Keratinocyte (primary cell): ENCODE measurements at regions not wholly inside any gene's neighbourhood (a gene's known extent, or its start where the extent isn't known, plus 50 kb on each side); places are given as distances from the start of the nearest gene placed in this dataset.

ENCODE experiments used
- DNase-seq: peaks from one replicate; pipeline ENCODE4 v3.0.0-alpha.2; 2011; ENCODE audit warnings: low read depth, missing footprints, low spot score
- FAIRE-seq: peaks from 2 replicates; lab custom pipeline; 2011; peaks lifted over from hg19 to GRCh38; lab: Jason Lieb, UNC
- H2AFZ ChIP-seq: 2 replicates; pipeline ENCODE4 v1.6.0; 2012; ENCODE audit warnings: low read length, control low read depth, inconsistent platforms; ENCODE audit not compliant: control insufficient read depth
- H3K27ac ChIP-seq: 2 replicates; pipeline ENCODE4 v1.5.1; 2011; ENCODE audit warnings: low read length; ENCODE audit not compliant: control insufficient read depth, insufficient read depth
- H3K27me3 ChIP-seq: 3 replicates; pipeline ENCODE4 v1.6.0; 2011; ENCODE audit warnings: low read length; ENCODE audit not compliant: control insufficient read depth, insufficient read depth; ENCODE audit errors: extremely low read depth
- H3K36me3 ChIP-seq, 2 experiments: 2 replicates in 1 of 2; 3 replicates in 1 of 2; pipeline ENCODE4 v1.5.1; 2011; ENCODE audit warnings: low read length in 2 of 2, mild to moderate bottlenecking in 1 of 2; ENCODE audit not compliant: control insufficient read depth in 2 of 2, insufficient read depth in 2 of 2; ENCODE audit errors: extremely low read depth in 1 of 2
- H3K4me1 ChIP-seq: 3 replicates; pipeline ENCODE4 v1.5.1; 2011; ENCODE audit warnings: low read length; ENCODE audit not compliant: control insufficient read depth, insufficient read depth; ENCODE audit errors: extremely low read depth
- H3K4me2 ChIP-seq: 3 replicates; pipeline ENCODE4 v1.6.0; 2011; ENCODE audit warnings: low read depth, low read length; ENCODE audit not compliant: control insufficient read depth, insufficient read depth; ENCODE audit errors: extremely low read depth
- H3K4me3 ChIP-seq, 3 experiments: fragments of 200-600 bp in 1 of 3; sonication (generic) in 1 of 3; 2 replicates in 2 of 3; 3 replicates in 1 of 3; pipeline ENCODE4 v1.5.1; 2011 to 2016; ENCODE audit warnings: low read length in 3 of 3, mild to moderate bottlenecking in 3 of 3, control low read depth in 2 of 3, inconsistent platforms in 1 of 3, low read depth in 1 of 3, mixed read lengths in 1 of 3, mixed run types in 1 of 3, moderate library complexity in 1 of 3; ENCODE audit not compliant: control insufficient read depth in 2 of 3, insufficient read depth in 2 of 3; ENCODE audit errors: extremely low read depth in 1 of 3
- H3K79me2 ChIP-seq: 2 replicates; pipeline ENCODE4 v1.6.0; 2012; ENCODE audit warnings: low read length; ENCODE audit not compliant: control insufficient read depth, insufficient read depth
- H3K9ac ChIP-seq: 3 replicates; pipeline ENCODE4 v1.6.0; 2011; ENCODE audit warnings: low read length; ENCODE audit not compliant: control insufficient read depth, insufficient read depth; ENCODE audit errors: extremely low read depth
- H3K9me1 ChIP-seq: 3 replicates; pipeline ENCODE4 v1.6.0; 2011; ENCODE audit warnings: low read length; ENCODE audit not compliant: control insufficient read depth, insufficient read depth; ENCODE audit errors: extremely low read depth
- H3K9me3 ChIP-seq: 2 replicates; pipeline ENCODE4 v1.5.1; 2012; ENCODE audit warnings: low read depth, low read length; ENCODE audit not compliant: control insufficient read depth
- H4K20me1 ChIP-seq: 3 replicates; pipeline ENCODE4 v1.6.0; 2011; ENCODE audit warnings: low read length; ENCODE audit not compliant: control insufficient read depth, insufficient read depth; ENCODE audit errors: extremely low read depth
- CTCF ChIP-seq, 3 experiments: IDR thresholded peaks in 1 of 3; conservative IDR thresholded peaks in 1 of 3; optimal IDR thresholded peaks in 1 of 3; 2 replicates in 2 of 3; 3 replicates in 1 of 3; pipeline versions ENCODE3 to v1.5.1; 2011; ENCODE audit warnings: low read length in 3 of 3, mild to moderate bottlenecking in 3 of 3, moderate library complexity in 2 of 3, control low read depth in 1 of 3, inconsistent platforms in 1 of 3; ENCODE audit not compliant: insufficient read depth in 2 of 3; ENCODE audit errors: extremely low read depth in 1 of 3
- EZH2 ChIP-seq: IDR thresholded peaks from one replicate; pipeline ENCODE4 v1.6.1; 2012; ENCODE audit warnings: inconsistent platforms, mild to moderate bottlenecking, low read length, moderate library complexity
- dilution Hi-C: fragments of 300-500 bp; cut with MboI; formaldehyde crosslinking; loops from one replicate; pipeline ENCODE4 v1.7.0; 2020; ENCODE audit warnings: low sequenced_read_pairs; ENCODE audit not compliant: extremely low pct_ligation_motif_present

- dilution Hi-C loops, result no loop called here
- Histone ChIP-seq H3K9me3 (no peaks in the 10 kb centered on the region), H3K9me1 (no peaks in the 10 kb centered on the region), H3K36me3 (no peaks in the 10 kb centered on the region), H3K27me3 (no peaks in the 10 kb centered on the region), H3K4me1 (no peaks in the 10 kb centered on the region), H3K27ac (no peak overlapping the region), H3K9ac (no peak overlapping the region), H3K4me2 (no peak overlapping the region), H3K4me3 (no peak overlapping the region), H3K79me2 (no peaks in the 10 kb centered on the region), H4K20me1 (no peaks in the 10 kb centered on the region), H2AFZ (no peak overlapping the region)
- no peak for DNase-seq
- no peak for FAIRE-seq
- no peak for TF ChIP-seq CTCF (optimal IDR thresholded peaks at IDR 0.05 in 1 of 3, IDR thresholded peaks at IDR 0.05 in 1 of 3, conservative IDR thresholded peaks at IDR 0.05 in 1 of 3; ENCODE audit: extremely low read depth in 1 of 3, insufficient read depth in 2 of 3, low read length in 3 of 3)
- TF ChIP-seq EZH2, result no peak
Measured at GRCh38 chr14:39668449-39668848, 236.2 kb upstream of the FBXO33 start.

- dilution Hi-C loops, result no loop called here
- H2AFZ ChIP-seq, result no peak overlapping the region
- no peak overlapping the region for H3K4me2 ChIP-seq
- H4K20me1 ChIP-seq, result no peaks in the 10 kb centered on the region
- H3K79me2 ChIP-seq, result no peaks in the 10 kb centered on the region
- no peaks in the 10 kb centered on the region for H3K9me1 ChIP-seq
- no peak overlapping the region for H3K4me3 ChIP-seq
- no peaks in the 10 kb centered on the region for H3K4me1 ChIP-seq
- DNase-seq (no peak), FAIRE-seq (no peak)
- H3K9me3 ChIP-seq, result no peaks in the 10 kb centered on the region
- no peaks in the 10 kb centered on the region for H3K27me3 ChIP-seq
- no peak overlapping the region for H3K27ac ChIP-seq
- H3K36me3 ChIP-seq, result no peaks in the 10 kb centered on the region
- H3K9ac ChIP-seq, result no peak overlapping the region
- TF ChIP-seq EZH2 (no peak), CTCF (optimal IDR thresholded peaks at IDR 0.05 in 1 of 3, IDR thresholded peaks at IDR 0.05 in 1 of 3, conservative IDR thresholded peaks at IDR 0.05 in 1 of 3; ENCODE audit: extremely low read depth in 1 of 3, insufficient read depth in 2 of 3, low read length in 3 of 3) (no peak)
Measured at GRCh38 chr14:39666386-39666785, 234.2 kb upstream of the FBXO33 start.
